HG02938 (cell line): ENCODE measurements at regions not wholly inside any gene's neighbourhood (a gene's known extent, or its start where the extent isn't known, plus 50 kb on each side); places are given as distances from the start of the nearest gene placed in this dataset.

Experiments
- ATAC-seq: cut with Tn5 transposase; IDR thresholded peaks from one replicate; pipeline ENCODE4 v1.9.1; 2021; ENCODE audit warnings: mild to moderate bottlenecking, moderate library complexity; ENCODE audit not compliant: unreplicated experiment

DNA sequence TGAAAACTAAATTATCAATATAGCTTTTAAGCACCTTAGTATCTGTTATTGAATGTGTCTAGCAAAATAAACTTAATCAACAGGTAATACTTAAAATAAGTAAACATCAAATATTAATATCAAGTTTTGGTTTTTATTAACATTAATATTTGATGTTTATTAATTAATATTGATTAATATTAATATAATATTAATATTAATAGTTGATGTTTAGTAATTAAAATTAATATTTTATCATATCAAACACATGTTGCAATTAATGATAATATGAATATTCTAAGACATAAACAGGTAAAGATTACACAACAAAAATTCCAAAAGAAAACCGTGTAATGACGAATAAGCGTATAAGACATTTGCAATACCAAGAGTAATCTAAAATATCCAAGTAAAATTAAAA, 222.8 kb upstream of the PRR20A start:
- ATAC-seq = no peak

DNA sequence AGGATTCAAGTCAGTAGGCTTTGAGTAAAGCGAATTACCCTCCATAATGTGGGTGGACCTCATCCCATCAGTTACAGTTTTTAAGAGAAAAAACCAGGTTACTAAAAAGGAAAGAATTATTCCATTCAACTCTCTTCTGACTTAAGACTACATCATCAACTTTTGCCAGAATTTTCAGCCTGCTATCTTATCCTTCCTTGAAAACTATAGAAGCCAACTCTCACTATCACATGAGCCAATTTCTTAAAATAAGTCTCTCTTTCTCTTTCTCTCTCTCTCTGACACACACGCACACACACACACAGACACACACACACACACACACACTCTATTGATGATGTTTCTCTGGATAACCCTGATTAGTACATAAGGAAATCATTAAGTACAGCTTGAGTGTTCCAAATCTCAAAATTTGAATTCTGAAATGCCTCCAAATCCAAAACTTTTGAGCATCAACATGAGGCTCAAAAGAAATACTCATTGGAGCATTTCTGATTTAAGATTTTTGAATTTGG, 217.0 kb upstream of the PRR20A start:
- no peak for ATAC-seq

DNA sequence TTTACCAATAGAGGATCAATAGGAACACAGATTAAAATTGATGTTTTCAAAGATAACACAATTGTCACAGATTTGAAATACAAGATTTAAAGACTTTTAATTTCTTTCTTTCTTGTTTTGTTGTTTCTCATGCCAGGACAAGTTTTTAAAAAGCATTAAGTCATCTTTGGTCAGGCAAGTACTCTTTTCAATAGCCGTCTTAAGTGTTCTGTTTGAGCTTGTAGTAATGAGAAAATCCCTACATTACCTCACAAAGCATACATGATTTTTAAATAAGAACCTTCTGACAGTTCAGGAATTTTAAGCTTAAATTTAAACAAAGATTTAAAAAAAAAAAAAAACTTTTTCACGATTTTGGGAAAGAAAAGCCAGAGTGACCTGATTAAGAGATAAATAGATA, 216.3 kb upstream of the PRR20A start:
- ATAC-seq = no peak

DNA sequence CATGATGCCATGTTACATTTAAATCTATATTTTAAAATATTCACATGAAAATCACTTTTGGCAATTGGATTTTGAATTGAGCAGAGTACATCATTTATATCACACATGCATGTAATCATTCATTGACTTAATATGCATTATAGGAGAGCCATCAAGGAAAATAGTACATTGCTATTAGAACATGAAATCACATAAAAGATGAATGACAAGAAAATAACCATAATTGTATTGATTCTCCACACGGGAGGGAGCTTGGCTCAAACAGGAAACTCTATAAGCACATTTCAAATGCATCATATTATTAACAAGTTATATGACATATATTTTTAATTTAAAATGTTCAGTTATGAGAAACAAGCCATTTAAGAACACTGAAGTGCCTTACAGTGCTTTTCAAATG, 208.6 kb upstream of the PRR20A start:
- no peak for ATAC-seq

DNA sequence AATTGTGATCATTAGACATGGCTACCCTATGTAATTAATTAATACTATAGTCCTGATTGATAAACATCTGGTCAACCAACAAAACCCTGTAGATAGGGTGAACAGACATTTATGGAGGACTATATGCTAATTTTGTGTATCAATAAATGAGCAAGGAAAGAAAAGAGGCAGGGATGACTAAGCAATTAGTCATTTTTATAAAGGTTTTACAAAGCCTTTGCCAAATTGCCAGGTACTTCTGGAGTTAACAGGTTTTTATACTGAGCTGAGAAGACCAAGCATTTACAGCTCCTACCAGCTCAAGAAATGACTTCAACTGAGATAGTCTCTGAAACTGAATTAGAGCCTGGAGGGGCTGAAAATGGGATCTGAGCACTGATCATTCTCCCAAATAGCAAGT, 186.8 kb upstream of the PRR20A start:
- ATAC-seq = no peak

DNA sequence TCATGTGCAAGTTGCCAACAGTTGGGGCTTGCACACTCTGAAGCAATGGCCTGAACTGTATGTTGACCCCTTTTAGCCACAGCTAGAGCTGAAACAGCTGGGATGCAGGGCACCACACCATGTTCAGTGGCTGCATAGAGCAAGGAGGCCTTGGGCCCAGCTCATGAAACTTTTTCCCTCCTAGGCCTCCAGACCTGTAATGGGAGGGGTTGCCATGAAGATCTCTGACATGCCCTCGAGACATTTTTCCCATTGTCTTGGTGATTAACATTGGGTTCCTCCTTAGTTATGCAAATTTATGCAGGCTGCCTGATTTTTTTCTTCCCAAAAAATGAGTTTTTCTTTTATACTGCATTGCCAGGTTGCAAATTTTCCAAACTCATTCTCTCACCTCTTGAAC, 165.1 kb upstream of the PRR20A start:
- no peak for ATAC-seq

DNA sequence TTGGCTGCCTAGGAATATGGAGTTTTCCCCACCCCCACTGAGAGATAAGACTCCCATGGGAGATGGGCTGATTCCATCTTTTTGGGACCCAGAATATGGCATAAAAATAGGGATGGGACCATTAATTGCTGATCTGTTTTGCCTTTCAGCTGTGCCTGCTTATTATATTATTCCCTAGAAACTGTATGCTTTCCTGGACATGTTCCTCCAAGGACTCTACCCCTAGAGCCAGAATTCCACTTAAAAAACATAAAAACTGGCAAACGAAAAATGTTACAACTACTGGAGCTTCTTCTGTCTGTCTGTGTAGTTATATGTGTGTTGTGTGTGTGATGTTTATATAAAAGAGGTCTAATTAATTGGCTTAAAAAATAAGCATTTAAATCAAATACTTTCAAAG, 159.9 kb upstream of the PRR20A start:
- no peak for ATAC-seq

DNA sequence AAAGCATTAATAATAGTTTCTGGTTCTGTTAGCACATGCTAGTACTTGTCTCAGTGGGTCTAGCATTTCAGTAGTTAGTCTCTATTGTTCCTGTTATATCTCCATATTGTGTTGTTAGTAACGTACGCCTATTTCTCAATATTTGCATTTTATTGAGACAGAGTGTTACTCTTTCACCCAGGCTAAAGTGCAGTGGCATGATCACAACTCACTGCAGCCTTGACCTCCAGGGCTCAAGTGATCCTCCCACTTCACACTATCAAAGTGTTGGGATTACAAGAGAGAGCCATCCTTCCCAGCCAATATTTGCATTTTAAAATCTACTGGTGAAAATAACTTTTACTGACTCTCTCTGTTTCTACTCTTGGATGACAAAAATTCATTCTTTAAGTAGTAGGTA, 154.6 kb upstream of the PRR20A start:
- no peak for ATAC-seq

DNA sequence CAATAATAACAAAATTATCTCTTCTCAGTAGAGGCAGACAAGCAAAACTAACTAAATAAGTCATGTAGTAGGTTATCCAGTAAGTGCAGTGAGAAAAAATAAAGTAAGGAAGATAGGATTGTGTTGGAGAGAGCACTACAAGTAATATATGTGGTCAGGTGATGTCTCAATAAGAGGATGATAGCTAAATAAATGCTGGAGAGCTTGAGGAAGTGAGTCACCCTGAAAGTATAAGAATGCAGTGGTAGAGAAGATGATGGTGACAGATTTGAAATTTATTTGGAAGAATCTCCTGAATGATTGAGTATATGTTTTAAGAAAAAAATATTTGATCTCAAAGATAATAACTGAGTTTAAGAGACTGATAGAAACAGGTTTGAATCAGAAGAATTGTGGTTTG, 152.2 kb upstream of the PRR20A start:
- no peak for ATAC-seq

DNA sequence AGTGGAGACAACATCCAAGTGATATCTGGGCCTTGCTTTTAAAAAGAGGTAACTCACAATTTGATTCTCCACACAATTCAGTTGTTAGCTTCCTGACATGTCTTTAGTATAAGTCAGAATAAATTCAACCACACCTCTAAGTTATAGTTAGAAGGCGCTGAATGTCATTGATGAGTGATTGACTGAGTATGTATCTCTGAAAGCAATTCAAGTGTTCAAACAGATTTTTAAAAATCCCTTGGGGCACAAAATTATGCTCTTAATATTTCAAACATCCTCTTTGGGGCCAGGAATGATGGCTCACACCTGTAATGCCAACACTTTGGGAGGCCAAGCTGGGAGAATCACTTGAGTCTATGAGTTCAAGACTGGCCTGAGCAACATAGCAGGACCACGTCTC, 137.0 kb upstream of the PRR20A start:
- no peak for ATAC-seq

DNA sequence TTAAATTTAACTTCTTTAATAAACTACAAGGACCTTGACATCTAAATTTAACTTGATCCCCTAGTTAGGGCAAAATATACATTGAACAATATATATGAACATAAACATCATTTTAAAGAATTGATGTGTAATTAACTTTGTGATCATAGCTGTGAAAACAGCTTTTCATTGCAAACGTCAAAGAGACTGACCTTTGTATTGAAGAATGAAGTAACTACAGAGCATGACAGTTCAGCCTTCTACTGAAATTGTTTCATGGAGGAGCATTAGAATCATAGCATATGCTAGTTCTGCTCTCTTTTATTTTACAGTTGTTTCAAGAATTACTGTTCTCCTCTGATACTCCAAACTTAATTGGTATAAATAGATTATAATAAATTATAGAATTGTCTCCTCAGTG, 123.4 kb upstream of the PRR20A start:
- no peak for ATAC-seq

DNA sequence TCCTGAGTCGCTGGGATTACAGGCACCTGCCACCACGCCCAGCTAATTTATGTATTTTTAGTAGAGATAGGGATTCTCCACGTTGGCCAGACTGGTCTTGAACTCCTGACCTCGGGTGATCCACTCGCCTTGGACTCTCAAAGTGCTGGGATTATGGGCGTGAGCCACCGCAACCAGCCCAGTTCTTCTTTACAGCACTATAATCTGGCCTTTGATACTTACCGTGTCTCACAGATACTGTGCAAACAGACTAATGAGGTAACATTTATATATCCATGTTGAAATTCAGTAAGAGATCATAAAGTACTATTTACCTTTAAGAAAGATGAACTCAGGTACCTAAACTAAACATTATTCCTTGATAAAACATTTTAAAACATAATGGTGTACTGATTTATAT, 121.8 kb upstream of the PRR20A start:
- no peak for ATAC-seq

DNA sequence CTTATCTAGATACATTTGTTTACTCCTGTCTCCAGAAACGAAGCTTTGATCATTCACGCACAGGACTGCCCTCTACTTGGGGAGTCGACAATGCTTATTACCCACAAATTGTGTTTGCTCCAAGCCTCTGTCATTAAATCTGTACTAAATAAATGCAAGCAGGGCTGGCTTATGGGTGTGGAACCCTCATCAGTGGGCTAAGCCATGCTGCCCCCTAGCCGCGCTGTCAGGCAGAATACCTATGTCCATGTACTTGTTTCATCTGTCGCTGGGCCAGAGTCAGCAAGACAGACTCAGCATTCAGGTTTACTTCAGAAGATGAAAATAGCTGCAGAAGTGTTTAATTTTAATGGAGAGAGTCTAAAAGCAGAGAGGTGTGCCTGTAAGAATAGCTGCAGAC, 110.0 kb upstream of the PRR20A start:
- no peak for ATAC-seq

DNA sequence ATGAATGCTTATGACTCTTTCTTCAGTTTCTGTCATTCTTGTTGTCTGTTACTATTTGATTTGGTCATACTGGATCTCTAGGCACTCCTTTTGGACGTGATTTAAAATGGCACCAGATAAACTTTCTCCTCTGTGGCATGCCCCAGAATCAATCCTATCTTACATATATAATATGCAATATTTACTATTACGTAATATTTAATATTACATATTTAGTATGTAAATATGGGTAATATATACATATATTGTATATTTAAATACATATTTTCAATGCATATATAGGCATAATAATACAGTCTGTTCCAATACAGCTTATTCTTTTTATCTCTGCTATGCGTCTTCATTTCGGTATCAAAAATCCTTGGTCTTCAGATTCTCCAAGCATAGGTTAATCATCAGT, 104.4 kb upstream of the PRR20A start:
- no peak for ATAC-seq

DNA sequence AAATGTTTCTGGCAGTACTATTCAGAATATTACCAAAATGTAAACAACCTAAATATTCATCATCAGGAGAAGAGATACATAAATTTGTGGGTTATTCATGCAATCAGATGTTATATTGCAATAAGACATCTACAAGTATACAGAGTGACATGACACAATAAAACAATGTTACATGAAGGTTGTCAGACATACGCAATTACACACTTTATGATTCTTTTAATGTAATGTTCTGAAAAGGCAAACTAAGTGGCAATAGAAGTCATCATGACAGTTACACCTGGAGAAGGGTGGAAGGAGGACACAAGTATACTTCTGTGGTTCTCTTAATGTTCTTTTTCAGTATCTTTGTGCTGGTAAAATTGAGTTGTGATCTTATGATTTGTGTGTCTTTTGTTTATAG, 95.8 kb upstream of the PRR20A start:
- no peak for ATAC-seq

DNA sequence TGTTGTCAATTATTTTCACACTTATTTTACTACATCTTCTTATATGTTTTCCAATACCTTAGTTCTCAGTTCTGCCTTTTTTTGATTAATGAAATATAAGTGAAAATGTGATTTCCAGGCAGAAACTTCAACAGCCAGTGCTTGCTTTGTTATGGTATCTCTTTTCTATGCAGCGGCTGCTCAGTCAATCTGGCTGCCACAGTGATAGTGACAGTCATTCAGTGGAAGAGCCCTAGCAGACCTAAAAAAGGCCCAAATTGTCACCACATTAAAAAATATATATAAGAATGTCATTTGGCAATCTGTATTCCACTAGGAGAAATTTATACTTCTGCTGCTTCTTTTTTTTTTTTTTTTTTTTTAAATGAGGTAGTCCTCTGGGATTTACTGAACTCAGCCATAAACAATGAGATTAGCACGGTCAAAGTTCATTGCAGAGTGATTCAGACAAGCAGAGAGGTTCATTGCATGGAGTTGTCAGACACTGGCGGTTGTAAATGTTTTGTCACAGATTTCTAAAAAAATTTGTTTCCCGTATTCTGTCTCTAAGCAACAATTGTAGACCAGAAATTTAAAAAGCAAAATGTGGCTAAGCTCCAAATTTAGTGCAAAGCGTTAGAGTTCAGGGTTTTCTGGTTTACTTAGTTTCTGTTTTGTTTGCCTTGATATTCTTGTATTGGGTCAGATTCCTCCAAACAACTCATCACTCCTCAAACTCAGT, 94.7 kb upstream of the PRR20A start:
- no peak for ATAC-seq

DNA sequence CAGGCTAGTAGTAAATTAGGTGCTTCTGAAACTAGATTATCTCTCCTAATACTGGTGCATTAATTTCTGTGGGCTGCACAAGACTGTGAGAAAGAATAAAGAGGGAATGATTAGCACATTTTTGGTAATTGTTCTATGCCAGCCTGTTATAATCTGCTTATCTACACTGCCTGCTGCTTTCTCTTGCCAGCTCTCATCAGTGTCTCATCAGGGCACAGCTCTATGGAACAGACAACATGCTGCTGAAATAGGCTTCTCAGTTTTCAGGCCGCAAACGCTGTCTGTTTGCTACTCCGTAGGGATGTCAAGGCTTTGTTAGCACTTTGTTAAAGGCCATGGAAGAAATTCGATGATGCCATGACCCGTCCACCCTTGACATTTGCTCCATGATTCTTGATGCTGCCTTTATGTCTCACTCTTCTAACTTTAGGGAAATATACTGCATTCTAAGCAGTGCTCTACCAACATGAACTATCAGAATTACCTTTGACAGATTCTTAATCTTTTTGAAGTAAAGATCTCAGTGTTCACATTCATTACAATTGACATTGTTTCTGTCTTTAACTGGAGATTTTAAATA, 84.0 kb upstream of the PRR20A start:
- no peak for ATAC-seq

DNA sequence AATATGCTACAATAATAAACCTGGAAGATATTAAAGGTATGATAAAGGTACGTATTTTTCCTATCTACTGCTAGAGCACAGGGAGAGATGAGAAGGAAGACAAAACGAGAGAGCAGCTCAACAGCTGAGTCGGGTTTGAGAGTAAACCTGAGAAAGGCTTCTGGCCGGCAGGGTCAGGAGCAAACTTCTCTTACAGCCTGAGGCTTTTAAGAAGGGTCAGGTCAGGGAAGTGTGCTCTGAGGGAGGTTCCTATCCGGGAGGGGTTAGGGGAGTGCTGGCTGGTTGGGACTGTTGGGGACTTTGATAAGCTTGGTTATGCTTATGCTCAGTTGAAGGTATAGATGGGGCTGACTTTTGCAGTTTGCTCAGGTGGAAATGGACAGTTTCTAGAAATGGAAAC, 77.7 kb upstream of the PRR20A start:
- no peak for ATAC-seq

DNA sequence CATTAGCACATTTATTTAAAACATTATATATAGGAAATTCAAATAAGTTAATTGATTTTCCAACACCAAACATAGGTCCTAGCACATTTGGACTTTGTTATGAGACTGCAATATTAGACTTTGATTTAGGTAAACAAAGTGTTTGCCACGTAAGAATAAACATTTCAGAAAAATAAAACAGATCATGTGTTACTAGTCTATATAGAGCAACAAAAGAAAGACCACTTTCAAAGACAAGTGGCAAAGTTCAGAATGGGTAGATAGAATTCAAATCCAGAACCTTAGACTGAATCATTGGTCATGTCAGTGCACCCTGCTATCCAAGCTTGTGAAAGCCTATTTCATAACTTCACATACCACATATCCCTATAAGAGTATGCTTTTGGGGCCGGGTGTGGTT, 66.7 kb upstream of the PRR20A start:
- ATAC-seq = no peak

DNA sequence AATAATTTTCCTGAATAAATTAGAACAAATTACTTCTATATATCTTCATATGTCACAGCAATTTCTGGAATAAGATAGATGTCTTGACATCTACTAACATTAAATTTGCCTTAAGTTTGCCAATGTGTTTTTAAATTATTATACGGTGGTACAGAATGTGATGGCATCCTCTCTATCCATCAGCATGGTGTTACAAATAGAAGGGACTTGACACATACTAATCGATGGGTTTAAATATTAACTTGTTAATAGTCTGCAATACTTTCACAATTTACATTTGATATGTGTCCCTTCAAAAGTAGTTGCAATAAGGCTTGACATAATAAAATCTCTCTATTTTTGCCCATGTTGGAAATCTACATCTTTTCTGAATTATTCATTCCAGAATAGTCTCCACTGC, 65.1 kb upstream of the PRR20A start:
- no peak for ATAC-seq

DNA sequence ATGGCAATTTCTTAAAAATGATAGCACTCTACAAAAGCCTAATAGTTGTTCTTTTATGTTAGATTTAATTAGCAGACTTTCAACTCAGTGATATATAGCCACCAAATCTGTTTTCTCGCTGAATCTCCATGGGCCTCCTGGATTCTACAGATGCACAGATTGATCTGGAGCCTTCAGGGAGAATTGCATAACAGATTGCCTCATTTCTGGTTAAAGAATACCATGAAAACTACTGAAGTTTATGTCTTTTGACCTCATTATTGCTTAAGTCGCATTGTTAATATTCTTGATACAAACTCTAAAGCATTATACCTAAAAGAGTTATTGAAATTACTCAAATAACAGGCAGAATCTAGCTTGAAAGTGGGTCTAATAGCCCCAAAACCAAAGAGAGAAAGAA, 53.7 kb upstream of the PRR20A start:
- no peak for ATAC-seq
